ENCODE measurements at regions not wholly inside any gene's neighbourhood (a gene's known extent, or its start where the extent isn't known, plus 50 kb on each side); places are given as distances from the start of the nearest gene placed in this dataset.
"Not testable (repeated sequence)": the region's sequence is repeated elsewhere in the genome, so short reads cannot be mapped to it uniquely, and the experiment has no call there.

DNA sequence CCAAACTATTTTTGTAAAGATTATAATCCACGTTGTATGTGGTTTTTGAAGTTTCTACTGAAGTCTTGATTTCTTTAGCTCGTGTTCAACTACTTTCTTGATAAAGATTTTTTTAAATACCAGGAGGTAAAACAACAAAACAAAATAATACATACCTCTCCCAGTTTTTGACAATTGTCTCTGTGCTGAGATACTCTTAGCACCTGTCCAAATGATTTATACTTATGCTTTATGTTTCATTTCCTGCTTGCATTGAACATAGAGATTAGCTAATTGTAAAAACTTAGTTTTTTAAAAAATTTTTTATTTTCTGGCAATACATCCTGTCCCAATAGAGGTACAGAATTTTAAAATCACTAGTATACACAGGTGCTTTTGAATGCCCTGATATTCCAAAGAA lies 506.9 kb upstream of the ADGRB3 start:
- no peak overlapping the region for H3K4me3 ChIP-seq (ENCODE audit: control insufficient read depth, low read depth, low read length)
- no peak for DNase-seq (ENCODE audit: low read depth)
- TF ChIP-seq CTCF (IDR thresholded peaks at IDR 0.05; ENCODE audit: control insufficient read depth, insufficient read depth, low read depth, low read length, missing control alignments), result no peak

DNA sequence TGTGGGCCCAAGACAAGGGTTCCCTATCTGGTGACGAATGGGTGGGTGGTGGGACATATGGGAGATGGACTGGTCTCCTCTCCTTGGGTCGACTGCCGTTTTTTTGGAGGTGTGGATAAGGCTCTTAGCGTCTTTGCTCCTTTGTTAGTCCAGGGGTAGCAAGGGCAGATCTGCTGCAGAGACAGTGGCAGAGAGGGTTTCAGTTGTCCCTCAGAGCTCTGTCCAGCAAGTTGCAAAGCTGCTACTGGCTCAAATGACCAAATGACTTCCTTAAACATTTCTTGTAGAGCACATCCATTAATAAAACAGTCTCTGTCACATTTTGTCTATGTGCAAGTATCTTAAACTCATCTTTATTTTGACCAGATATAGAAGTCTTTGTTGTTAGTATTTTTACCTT lies 508.0 kb upstream of the ADGRB3 start:
- H3K4me3 ChIP-seq (ENCODE audit: control insufficient read depth, low read depth, low read length), result no peak overlapping the region
- TF ChIP-seq CTCF (IDR thresholded peaks at IDR 0.05; ENCODE audit: control insufficient read depth, insufficient read depth, low read depth, low read length, missing control alignments), result no peak
- DNase-seq (ENCODE audit: low read depth), result no peak

DNA sequence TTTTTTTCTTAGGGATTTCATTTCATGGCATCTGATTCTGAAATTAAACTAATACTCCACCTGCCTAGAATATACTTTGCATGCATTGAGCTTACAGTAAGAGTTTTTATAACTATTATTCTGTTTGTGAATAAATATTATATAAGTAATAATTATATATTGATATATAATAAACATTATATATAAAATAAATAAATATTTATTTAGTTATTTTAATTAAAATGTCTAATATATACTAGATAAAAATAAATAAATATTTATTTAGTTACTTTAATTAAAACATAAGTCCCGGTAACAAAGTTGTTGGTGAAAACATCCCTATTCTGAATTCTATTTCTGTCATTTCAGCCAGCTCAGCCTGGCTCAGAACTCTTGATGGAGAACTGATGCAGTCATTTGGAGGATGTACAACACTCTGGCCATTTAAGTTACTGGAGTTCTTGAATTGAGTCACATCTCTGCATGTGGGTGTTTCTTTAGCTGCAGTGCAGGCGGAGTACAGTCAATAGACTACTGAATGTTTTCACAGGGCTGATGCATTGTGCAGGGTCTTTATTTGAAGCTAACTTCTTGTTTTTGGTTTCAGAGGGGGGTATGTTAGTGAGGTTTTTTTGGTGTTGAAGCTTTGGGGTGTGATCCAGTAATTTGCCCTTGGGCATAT lies 508.9 kb upstream of the ADGRB3 start:
- no peak for TF ChIP-seq CTCF (IDR thresholded peaks at IDR 0.05; ENCODE audit: control insufficient read depth, insufficient read depth, low read depth, low read length, missing control alignments)
- no peak overlapping the region for H3K4me3 ChIP-seq (ENCODE audit: control insufficient read depth, low read depth, low read length)
- DNase-seq (ENCODE audit: low read depth), result no peak

GRCh38 chr6:68122975-68123374 lies 512.1 kb upstream of the ADGRB3 start:
- not testable (repeated sequence) for DNase-seq (ENCODE audit: low read depth); H3K4me3 ChIP-seq (ENCODE audit: control insufficient read depth, low read depth, low read length)

- TF ChIP-seq CTCF (IDR thresholded peaks at IDR 0.05; ENCODE audit: control insufficient read depth, insufficient read depth, low read depth, low read length, missing control alignments), result no peak
- H3K4me3 ChIP-seq (ENCODE audit: control insufficient read depth, low read depth, low read length), result no peak overlapping the region
- no peak for DNase-seq (ENCODE audit: low read depth)
These were observed 513.0 kb upstream of the ADGRB3 start for GRCh38 chr6:68122032-68122431.

DNA sequence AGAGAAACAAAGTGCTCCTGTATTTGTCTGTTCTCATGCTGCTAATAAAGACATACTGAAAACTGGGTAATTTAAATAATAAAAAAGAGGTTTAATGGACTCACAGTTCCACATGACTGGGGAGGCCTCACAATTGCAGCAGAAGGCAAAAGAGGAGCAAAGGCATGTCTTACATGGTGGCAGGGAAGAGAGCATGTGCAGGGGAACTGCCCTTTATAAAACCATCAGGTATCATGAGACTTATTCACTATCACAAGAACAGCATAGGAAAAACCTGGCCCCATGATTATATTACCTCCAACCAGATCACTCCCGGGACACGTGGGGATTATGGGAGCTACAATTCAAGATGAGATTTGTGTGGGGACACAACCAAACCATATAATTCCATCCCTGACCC lies 514.1 kb upstream of the ADGRB3 start:
- DNase-seq (ENCODE audit: low read depth); H3K4me3 ChIP-seq (ENCODE audit: control insufficient read depth, low read depth, low read length): not testable (repeated sequence)

GRCh38 chr6:68114463-68115047 lies 520.5 kb upstream of the ADGRB3 start:
- no peak overlapping the region for H3K4me3 ChIP-seq (ENCODE audit: control insufficient read depth, low read depth, low read length)
- DNase-seq (ENCODE audit: low read depth), result no peak
- no peak for TF ChIP-seq CTCF (IDR thresholded peaks at IDR 0.05; ENCODE audit: control insufficient read depth, insufficient read depth, low read depth, low read length, missing control alignments)

Data from AG09309 (cell line).